DOHH2 (cell line): ENCODE measurements at regions not wholly inside any gene's neighbourhood (a gene's known extent, or its start where the extent isn't known, plus 50 kb on each side); places are given as distances from the start of the nearest gene placed in this dataset.

Source experiments
- EZH2phosphoT487 ChIP-seq: fragments of 200-600 bp; sonication (generic); IDR thresholded peaks from 2 replicates; pipeline ENCODE4 v1.6.1; 2017; ENCODE audit warnings: borderline replicate concordance, mild to moderate bottlenecking, antibody characterized with exemption, low read length, moderate library complexity, mixed read lengths
- TF ChIP-seq, protein P1 (sequence below): fragments of 200-600 bp; sonication (generic); IDR thresholded peaks from one replicate; pipeline ENCODE4 v1.5.1; 2014; ENCODE audit warnings: antibody characterized with exemption, mild to moderate bottlenecking, low read depth, low read length; ENCODE audit not compliant: poor library complexity, severe bottlenecking

DNA sequence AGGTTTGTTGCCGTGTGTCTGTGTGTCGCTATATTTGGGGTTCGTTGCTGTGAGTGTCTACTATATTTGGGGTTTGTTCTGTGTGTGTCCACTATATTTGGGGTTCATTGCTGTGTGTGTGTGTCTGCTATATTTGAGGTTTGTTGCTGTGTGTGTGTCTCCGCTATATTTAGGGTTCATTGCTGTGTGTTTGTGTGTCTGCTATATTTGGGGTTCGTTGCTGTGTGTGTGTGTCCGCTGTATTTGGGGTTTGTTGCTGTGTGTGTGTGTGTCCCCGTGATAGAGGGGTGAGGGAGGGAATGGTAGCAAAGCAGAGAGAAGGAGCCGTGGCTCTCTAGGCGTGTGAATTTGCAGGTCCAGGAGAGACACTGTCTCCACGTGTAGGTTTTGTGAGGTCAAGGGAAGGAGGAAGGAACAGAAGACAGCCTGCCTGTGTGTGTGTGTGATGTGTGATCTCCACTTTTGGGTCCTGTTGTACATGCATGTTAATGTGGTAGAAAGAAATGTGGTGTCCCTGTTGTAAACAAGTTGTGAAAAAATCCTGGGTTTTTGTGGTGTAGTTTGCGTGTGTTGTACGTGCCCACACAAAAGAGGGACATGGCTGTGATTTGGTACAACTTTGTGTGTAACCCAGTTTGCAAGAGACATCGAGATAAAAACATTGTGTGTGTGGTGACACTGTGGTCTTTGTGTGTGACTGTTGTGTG lies 56.3 kb upstream of the ECE1 start:
- TF ChIP-seq, protein P1, sequence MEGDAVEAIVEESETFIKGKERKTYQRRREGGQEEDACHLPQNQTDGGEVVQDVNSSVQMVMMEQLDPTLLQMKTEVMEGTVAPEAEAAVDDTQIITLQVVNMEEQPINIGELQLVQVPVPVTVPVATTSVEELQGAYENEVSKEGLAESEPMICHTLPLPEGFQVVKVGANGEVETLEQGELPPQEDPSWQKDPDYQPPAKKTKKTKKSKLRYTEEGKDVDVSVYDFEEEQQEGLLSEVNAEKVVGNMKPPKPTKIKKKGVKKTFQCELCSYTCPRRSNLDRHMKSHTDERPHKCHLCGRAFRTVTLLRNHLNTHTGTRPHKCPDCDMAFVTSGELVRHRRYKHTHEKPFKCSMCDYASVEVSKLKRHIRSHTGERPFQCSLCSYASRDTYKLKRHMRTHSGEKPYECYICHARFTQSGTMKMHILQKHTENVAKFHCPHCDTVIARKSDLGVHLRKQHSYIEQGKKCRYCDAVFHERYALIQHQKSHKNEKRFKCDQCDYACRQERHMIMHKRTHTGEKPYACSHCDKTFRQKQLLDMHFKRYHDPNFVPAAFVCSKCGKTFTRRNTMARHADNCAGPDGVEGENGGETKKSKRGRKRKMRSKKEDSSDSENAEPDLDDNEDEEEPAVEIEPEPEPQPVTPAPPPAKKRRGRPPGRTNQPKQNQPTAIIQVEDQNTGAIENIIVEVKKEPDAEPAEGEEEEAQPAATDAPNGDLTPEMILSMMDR = no peak
- TF ChIP-seq EZH2phosphoT487 = no peak
